Gastroesophageal sphincter (tissue), 3 donors: ENCODE measurements at regions not wholly inside any gene's neighbourhood (a gene's known extent, or its start where the extent isn't known, plus 50 kb on each side); places are given as distances from the start of the nearest gene placed in this dataset.

Source experiments
- CTCF ChIP-seq, 4 experiments: fragments of 200-600 bp in 2 of 4; fragments of 450-650 bp in 2 of 4; sonication (generic) in 1 of 4; IDR thresholded peaks; one replicate each; pipeline ENCODE4 v1.5.1; 2017 to 2019; ENCODE audit warnings: antibody characterized with exemption in 4 of 4, mild to moderate bottlenecking in 2 of 4, moderate library complexity in 2 of 4
- EP300 ChIP-seq: sonication (generic); formaldehyde crosslinking; IDR thresholded peaks from one replicate; pipeline ENCODE4 v1.6.1; 2017; ENCODE audit warnings: antibody characterized with exemption, mild to moderate bottlenecking
- POLR2A ChIP-seq, 2 donors: fragments of 450-650 bp; IDR thresholded peaks; one replicate each; pipeline ENCODE4 v1.6.1; 2017; ENCODE audit warnings: antibody characterized with exemption in 2 of 2, mild to moderate bottlenecking in 2 of 2, moderate library complexity in 1 of 2

GRCh38 chr15:35320158-35320780 is 225.7 kb downstream of the DPH6 start:
- no peak for TF ChIP-seq EP300
- no peak for TF ChIP-seq CTCF (IDR thresholded peaks at IDR 0.05)
- TF ChIP-seq POLR2A (IDR thresholded peaks at IDR 0.05): no peak
